ENCODE measurements at regions not wholly inside any gene's neighbourhood (a gene's known extent, or its start where the extent isn't known, plus 50 kb on each side); places are given as distances from the start of the nearest gene placed in this dataset.
"Not testable (repeated sequence)": the region's sequence is repeated elsewhere in the genome, so short reads cannot be mapped to it uniquely, and the experiment has no call there.

GRCh38 chr10:71099731-71100361, 112.5 kb upstream of the UNC5B start:
- no peaks in the 10 kb centered on the region for H3K9me3 ChIP-seq
- DNase-seq: no peak
- no peak overlapping the region for H3K27ac ChIP-seq
- H3K4me1 ChIP-seq (ENCODE audit: insufficient read depth): no peaks in the 10 kb centered on the region
- H3K27me3 ChIP-seq: no peaks in the 10 kb centered on the region
- intact Hi-C loops (cut with DNase I): no loop called here
- 31 to 46% (median 35%) methylated on average over 1 of the region's 1 CpG for WGBS, 3 donors
- no peak for TF ChIP-seq CTCF (IDR thresholded peaks at IDR 0.05)
- no peak for TF ChIP-seq EP300 (IDR thresholded peaks at IDR 0.05)
- TF ChIP-seq POLR2A (IDR thresholded peaks at IDR 0.05): no peak
- no peak overlapping the region for H3K4me3 ChIP-seq
- no peaks in the 10 kb centered on the region for H3K36me3 ChIP-seq

- Histone ChIP-seq H3K27ac (no peak overlapping the region), H3K4me3 (no peak overlapping the region), H3K4me1 (ENCODE audit: insufficient read depth) (no peaks in the 10 kb centered on the region), H3K36me3 (no peaks in the 10 kb centered on the region), H3K27me3 (no peaks in the 10 kb centered on the region), H3K9me3 (no peaks in the 10 kb centered on the region)
- intact Hi-C loops (cut with DNase I): no loop called here
- WGBS, 3 donors: 80 to 85% (median 81%) methylated on average over 3 of the region's 3 CpGs
- no peak for DNase-seq
- no peak for TF ChIP-seq CTCF (IDR thresholded peaks at IDR 0.05)
- no peak for TF ChIP-seq EP300 (IDR thresholded peaks at IDR 0.05)
- no peak for TF ChIP-seq POLR2A (IDR thresholded peaks at IDR 0.05)
Observed at GRCh38 chr10:71103961-71104360, 108.4 kb upstream of the UNC5B start.

- H3K9me3 ChIP-seq; H3K27ac ChIP-seq; H3K27me3 ChIP-seq; H3K36me3 ChIP-seq; H3K4me1 ChIP-seq (ENCODE audit: insufficient read depth); H3K4me3 ChIP-seq; DNase-seq; intact Hi-C loops (cut with DNase I): not testable (repeated sequence)
- WGBS, 3 donors: 88 to 91% (median 89%) methylated on average over 4 of the region's 4 CpGs
Observed at GRCh38 chr10:71106151-71106550, 106.2 kb upstream of the UNC5B start.

GRCh38 chr10:71107117-71107516, 105.3 kb upstream of the UNC5B start:
- DNase-seq; H3K27ac ChIP-seq; H3K36me3 ChIP-seq; H3K4me3 ChIP-seq; H3K9me3 ChIP-seq; H3K4me1 ChIP-seq (ENCODE audit: insufficient read depth); H3K27me3 ChIP-seq; intact Hi-C loops (cut with DNase I): not testable (repeated sequence)
- 92 to 93% (median 92%) methylated on average over 7 of the region's 7 CpGs for WGBS, 3 donors

- H3K36me3 ChIP-seq; H3K27me3 ChIP-seq; H3K9me3 ChIP-seq; H3K4me3 ChIP-seq; DNase-seq; H3K27ac ChIP-seq; H3K4me1 ChIP-seq (ENCODE audit: insufficient read depth); intact Hi-C loops (cut with DNase I): not testable (repeated sequence)
- WGBS, 3 donors: 59 to 88% (median 64%) methylated on average over 1 of the region's 1 CpG
Observed at GRCh38 chr10:71108042-71108441, 104.3 kb upstream of the UNC5B start.

GRCh38 chr10:71112138-71112785, 100.1 kb upstream of the UNC5B start:
- WGBS, 3 donors: 64 to 74% (median 73%) methylated on average over 2 of the region's 2 CpGs
- Histone ChIP-seq H3K4me3 (no peak overlapping the region), H3K4me1 (ENCODE audit: insufficient read depth) (no peaks in the 10 kb centered on the region), H3K36me3 (no peaks in the 10 kb centered on the region), H3K27ac (no peak overlapping the region), H3K9me3 (peaks cover 0 to 13% of the 10 kb centered on the region in 2 donors), H3K27me3 (no peaks in the 10 kb centered on the region)
- no peak for DNase-seq
- TF ChIP-seq EP300 (IDR thresholded peaks at IDR 0.05) (no peak), POLR2A (IDR thresholded peaks at IDR 0.05) (no peak), CTCF (IDR thresholded peaks at IDR 0.05) (no peak)
- intact Hi-C loops (cut with DNase I): no loop called here

Measured in ovary (tissue), 7 donors.